Neural progenitor cell (in vitro differentiated cells): ENCODE measurements at regions not wholly inside any gene's neighbourhood (a gene's known extent, or its start where the extent isn't known, plus 50 kb on each side); places are given as distances from the start of the nearest gene placed in this dataset.
A peak's percentile ranks its signal among the peaks of the same experiment; 100 is the strongest.

Experiments
- DNase-seq: peaks from one replicate; pipeline ENCODE4 v3.0.0-alpha.2; 2016; ENCODE audit warnings: low spot score
- H2AFZ ChIP-seq: fragments of 200-600 bp; sonication (generic); replicated peaks from 2 replicates; pipeline ENCODE4 v1.6.1; 2016; ENCODE audit warnings: antibody characterized with exemption
- H3F3A ChIP-seq: fragments of 200-600 bp; sonication (generic); 2 replicates; pipeline ENCODE4 v1.6.1; 2016; ENCODE audit warnings: antibody characterized with exemption, low read depth
- H3K27ac ChIP-seq: fragments of 200-600 bp; sonication (generic); 2 replicates; pipeline ENCODE4 v1.5.1; 2016; ENCODE audit warnings: mild to moderate bottlenecking
- H3K27me3 ChIP-seq: fragments of 200-600 bp; sonication (generic); 2 replicates; pipeline ENCODE4 v1.6.1; 2016; ENCODE audit warnings: mild to moderate bottlenecking, moderate library complexity
- H3K36me3 ChIP-seq: fragments of 200-600 bp; sonication (generic); 2 replicates; pipeline ENCODE4 v1.5.1; 2016
- H3K4me1 ChIP-seq: fragments of 200-600 bp; sonication (generic); 2 replicates; pipeline ENCODE4 v1.6.1; 2016; ENCODE audit warnings: mixed run types
- H3K4me2 ChIP-seq: fragments of 200-600 bp; sonication (generic); 2 replicates; pipeline ENCODE4 v1.6.1; 2016
- H3K4me3 ChIP-seq: fragments of 200-600 bp; sonication (generic); 2 replicates; pipeline ENCODE4 v1.5.1; 2016
- H3K79me2 ChIP-seq: fragments of 200-600 bp; sonication (generic); 2 replicates; pipeline ENCODE4 v1.6.1; 2016; ENCODE audit warnings: low read depth
- H3K9ac ChIP-seq: fragments of 200-600 bp; sonication (generic); 2 replicates; pipeline ENCODE4 v1.6.1; 2016
- H3K9me3 ChIP-seq: fragments of 200-600 bp; sonication (generic); 2 replicates; pipeline ENCODE4 v1.5.1; 2016; ENCODE audit warnings: low read depth
- H4K20me1 ChIP-seq: fragments of 200-600 bp; sonication (generic); 2 replicates; pipeline ENCODE4 v1.6.1; 2016; ENCODE audit warnings: low read depth
- H3K27ac Mint-ChIP-seq: 3 replicates; pipeline ENCODE4 v1.8.0; 2021; ENCODE audit warnings: mixed read lengths
- H3K27me3 Mint-ChIP-seq: 2 replicates; pipeline ENCODE4 v1.8.0; 2022; ENCODE audit warnings: low read depth, mild to moderate bottlenecking, inconsistent platforms, moderate library complexity, mixed read lengths; ENCODE audit not compliant: insufficient read depth
- H3K36me3 Mint-ChIP-seq: 3 replicates; pipeline ENCODE4 v1.8.0; 2021; ENCODE audit warnings: mixed read lengths
- H3K4me1 Mint-ChIP-seq: 3 replicates; pipeline ENCODE4 v1.8.0; 2021; ENCODE audit warnings: mixed read lengths
- H3K4me3 Mint-ChIP-seq: 3 replicates; pipeline ENCODE4 v1.8.0; 2021; ENCODE audit warnings: mild to moderate bottlenecking, moderate library complexity, mixed read lengths
- H3K9me3 Mint-ChIP-seq: 3 replicates; pipeline ENCODE4 v1.8.0; 2020; ENCODE audit warnings: mixed read lengths
- CTCF ChIP-seq: fragments of 200-600 bp; sonication (generic); IDR thresholded peaks from 2 replicates; pipeline ENCODE4 v1.5.1; 2017; ENCODE audit warnings: antibody characterized with exemption, mild to moderate bottlenecking
- EZH2 ChIP-seq: fragments of 200-600 bp; sonication (generic); IDR thresholded peaks from 2 replicates; pipeline ENCODE4 v1.6.1; 2017; ENCODE audit warnings: antibody characterized with exemption, mild to moderate bottlenecking, moderate library complexity
- EZH2phosphoT487 ChIP-seq: fragments of 200-600 bp; sonication (generic); IDR thresholded peaks from 2 replicates; pipeline ENCODE4 v1.6.1; 2017; ENCODE audit warnings: antibody characterized with exemption

- H4K20me1 ChIP-seq: no peaks in the 10 kb centered on the region
- no peaks in the 10 kb centered on the region for H3K36me3 ChIP-seq
- H3K27ac Mint-ChIP-seq: no peak overlapping the region
- no peak overlapping the region for H3K27ac ChIP-seq
- no peaks in the 10 kb centered on the region for H3K27me3 ChIP-seq
- H3K9me3 ChIP-seq: no peaks in the 10 kb centered on the region
- H3K4me1 ChIP-seq: peaks cover 12% of the 10 kb centered on the region
- H3K4me1 Mint-ChIP-seq: peaks cover 18% of the 10 kb centered on the region
- H3F3A ChIP-seq: no peaks in the 10 kb centered on the region
- no peak overlapping the region for H2AFZ ChIP-seq
- H3K9ac ChIP-seq: no peak overlapping the region
- H3K27me3 Mint-ChIP-seq: peaks cover 4% of the 10 kb centered on the region
- DNase-seq: no peak
- no peaks in the 10 kb centered on the region for H3K36me3 Mint-ChIP-seq
- H3K79me2 ChIP-seq: no peaks in the 10 kb centered on the region
- no peak overlapping the region for H3K4me3 Mint-ChIP-seq
- no peak overlapping the region for H3K4me3 ChIP-seq
- H3K9me3 Mint-ChIP-seq: peaks cover 5% of the 10 kb centered on the region
- TF ChIP-seq CTCF (no peak), EZH2 (no peak), EZH2phosphoT487 (no peak)
- no peak overlapping the region for H3K4me2 ChIP-seq
Measured at GRCh38 chr6:137423451-137424168, 70.6 kb downstream of the OLIG3 start.

- no peaks in the 10 kb centered on the region for H3K36me3 ChIP-seq
- no peak overlapping the region for H3K4me2 ChIP-seq
- DNase-seq: no peak
- peaks cover 7% of the 10 kb centered on the region for H3K27me3 ChIP-seq
- H2AFZ ChIP-seq: no peak overlapping the region
- H3F3A ChIP-seq: no peaks in the 10 kb centered on the region
- H4K20me1 ChIP-seq: no peaks in the 10 kb centered on the region
- Mint-ChIP-seq H3K36me3 (no peaks in the 10 kb centered on the region), H3K27me3 (peaks cover 4% of the 10 kb centered on the region), H3K4me1 (peaks cover 64% of the 10 kb centered on the region), H3K4me3 (no peak overlapping the region), H3K27ac (peak overlapping the region; percentile 43), H3K9me3 (peaks cover 5% of the 10 kb centered on the region)
- H3K9ac ChIP-seq: no peak overlapping the region
- no peak overlapping the region for H3K27ac ChIP-seq
- no peak for TF ChIP-seq CTCF
- no peak for TF ChIP-seq EZH2
- TF ChIP-seq EZH2phosphoT487: no peak
- H3K4me1 ChIP-seq: peaks cover 36% of the 10 kb centered on the region
- no peak overlapping the region for H3K4me3 ChIP-seq
- no peaks in the 10 kb centered on the region for H3K9me3 ChIP-seq
- H3K79me2 ChIP-seq: no peaks in the 10 kb centered on the region
Measured at GRCh38 chr6:137417396-137417795, 76.8 kb downstream of the OLIG3 start.

GRCh38 chr6:137416376-137417109 is 77.7 kb downstream of the OLIG3 start:
- peaks cover 66% of the 10 kb centered on the region for H3K4me1 Mint-ChIP-seq
- no peak overlapping the region for H2AFZ ChIP-seq
- no peaks in the 10 kb centered on the region for H3K36me3 Mint-ChIP-seq
- DNase-seq: no peak
- peaks cover 3% of the 10 kb centered on the region for H3K9me3 Mint-ChIP-seq
- no peak overlapping the region for H3K4me3 ChIP-seq
- TF ChIP-seq EZH2 (no peak), CTCF (no peak)
- H3K27ac Mint-ChIP-seq: peak overlapping the region; percentile 31
- no peak overlapping the region for H3K4me2 ChIP-seq
- no peak overlapping the region for H3K9ac ChIP-seq
- H3K36me3 ChIP-seq: no peaks in the 10 kb centered on the region
- H3K79me2 ChIP-seq: no peaks in the 10 kb centered on the region
- H3K27me3 Mint-ChIP-seq: peaks cover 2% of the 10 kb centered on the region
- no peaks in the 10 kb centered on the region for H3F3A ChIP-seq
- H3K4me1 ChIP-seq: peaks cover 36% of the 10 kb centered on the region
- H3K27ac ChIP-seq: no peak overlapping the region
- peak overlapping the region; percentile 3 for H3K4me3 Mint-ChIP-seq
- H4K20me1 ChIP-seq: no peaks in the 10 kb centered on the region
- peaks cover 7% of the 10 kb centered on the region for H3K27me3 ChIP-seq
- no peaks in the 10 kb centered on the region for H3K9me3 ChIP-seq
